ENCODE measurements at regions not wholly inside any gene's neighbourhood (a gene's known extent, or its start where the extent isn't known, plus 50 kb on each side); places are given as distances from the start of the nearest gene placed in this dataset.
"Not testable (repeated sequence)": the region's sequence is repeated elsewhere in the genome, so short reads cannot be mapped to it uniquely, and the experiment has no call there.

GRCh38 chr7:65758991-65759390, 113.9 kb upstream of the VKORC1L1 start:
- not testable (repeated sequence) for TF ChIP-seq CTCF, POLR2A (IDR thresholded peaks at IDR 0.05)

Measured in body of pancreas (tissue), 4 donors.